ENCODE measurements at regions not wholly inside any gene's neighbourhood (a gene's known extent, or its start where the extent isn't known, plus 50 kb on each side); places are given as distances from the start of the nearest gene placed in this dataset.

GRCh38 chrX:150152546-150152945, 210.6 kb upstream of the MAMLD1 start (continued):
- TF ChIP-seq CCDC6 (CRISPR knock-in tag; IDR thresholded peaks at IDR 0.05): no peak
- TF ChIP-seq MLX (CRISPR knock-in tag; IDR thresholded peaks at IDR 0.05): no peak
- TF ChIP-seq POLR2A (IDR thresholded peaks at IDR 0.05; ENCODE audit: insufficient read depth in 1 of 2, low read depth in 2 of 2, low read length in 2 of 2): no peak
- TF ChIP-seq, protein P1, sequence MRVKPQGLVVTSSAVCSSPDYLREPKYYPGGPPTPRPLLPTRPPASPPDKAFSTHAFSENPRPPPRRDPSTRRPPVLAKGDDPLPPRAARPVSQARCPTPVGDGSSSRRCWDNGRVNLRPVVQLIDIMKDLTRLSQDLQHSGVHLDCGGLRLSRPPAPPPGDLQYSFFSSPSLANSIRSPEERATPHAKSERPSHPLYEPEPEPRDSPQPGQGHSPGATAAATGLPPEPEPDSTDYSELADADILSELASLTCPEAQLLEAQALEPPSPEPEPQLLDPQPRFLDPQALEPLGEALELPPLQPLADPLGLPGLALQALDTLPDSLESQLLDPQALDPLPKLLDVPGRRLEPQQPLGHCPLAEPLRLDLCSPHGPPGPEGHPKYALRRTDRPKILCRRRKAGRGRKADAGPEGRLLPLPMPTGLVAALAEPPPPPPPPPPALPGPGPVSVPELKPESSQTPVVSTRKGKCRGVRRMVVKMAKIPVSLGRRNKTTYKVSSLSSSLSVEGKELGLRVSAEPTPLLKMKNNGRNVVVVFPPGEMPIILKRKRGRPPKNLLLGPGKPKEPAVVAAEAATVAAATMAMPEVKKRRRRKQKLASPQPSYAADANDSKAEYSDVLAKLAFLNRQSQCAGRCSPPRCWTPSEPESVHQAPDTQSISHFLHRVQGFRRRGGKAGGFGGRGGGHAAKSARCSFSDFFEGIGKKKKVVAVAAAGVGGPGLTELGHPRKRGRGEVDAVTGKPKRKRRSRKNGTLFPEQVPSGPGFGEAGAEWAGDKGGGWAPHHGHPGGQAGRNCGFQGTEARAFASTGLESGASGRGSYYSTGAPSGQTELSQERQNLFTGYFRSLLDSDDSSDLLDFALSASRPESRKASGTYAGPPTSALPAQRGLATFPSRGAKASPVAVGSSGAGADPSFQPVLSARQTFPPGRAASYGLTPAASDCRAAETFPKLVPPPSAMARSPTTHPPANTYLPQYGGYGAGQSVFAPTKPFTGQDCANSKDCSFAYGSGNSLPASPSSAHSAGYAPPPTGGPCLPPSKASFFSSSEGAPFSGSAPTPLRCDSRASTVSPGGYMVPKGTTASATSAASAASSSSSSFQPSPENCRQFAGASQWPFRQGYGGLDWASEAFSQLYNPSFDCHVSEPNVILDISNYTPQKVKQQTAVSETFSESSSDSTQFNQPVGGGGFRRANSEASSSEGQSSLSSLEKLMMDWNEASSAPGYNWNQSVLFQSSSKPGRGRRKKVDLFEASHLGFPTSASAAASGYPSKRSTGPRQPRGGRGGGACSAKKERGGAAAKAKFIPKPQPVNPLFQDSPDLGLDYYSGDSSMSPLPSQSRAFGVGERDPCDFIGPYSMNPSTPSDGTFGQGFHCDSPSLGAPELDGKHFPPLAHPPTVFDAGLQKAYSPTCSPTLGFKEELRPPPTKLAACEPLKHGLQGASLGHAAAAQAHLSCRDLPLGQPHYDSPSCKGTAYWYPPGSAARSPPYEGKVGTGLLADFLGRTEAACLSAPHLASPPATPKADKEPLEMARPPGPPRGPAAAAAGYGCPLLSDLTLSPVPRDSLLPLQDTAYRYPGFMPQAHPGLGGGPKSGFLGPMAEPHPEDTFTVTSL (CRISPR knock-in tag; IDR thresholded peaks at IDR 0.05; ENCODE audit: borderline replicate concordance): no peak
- no peak for TF ChIP-seq ZNF501 (CRISPR knock-in tag; IDR thresholded peaks at IDR 0.05)
- no peak for TF ChIP-seq ZNF160 (CRISPR knock-in tag; IDR thresholded peaks at IDR 0.05)

- ATAC-seq: no peak
- FAIRE-seq: no peak
- no peaks in the 10 kb centered on the region for H3K79me2 ChIP-seq (ENCODE audit: insufficient read depth, low read length)
- TF ChIP-seq ZFY (CRISPR knock-in tag; IDR thresholded peaks at IDR 0.05) (no peak), DPF2 (CRISPR knock-in tag; IDR thresholded peaks at IDR 0.05; ENCODE audit: borderline replicate concordance, low read depth) (no peak), ZNF563 (CRISPR knock-in tag; IDR thresholded peaks at IDR 0.05) (no peak), ZNF558 (CRISPR knock-in tag; IDR thresholded peaks at IDR 0.05; ENCODE audit: borderline replicate concordance) (no peak), ZNF501 (CRISPR knock-in tag; IDR thresholded peaks at IDR 0.05) (no peak), NKX3-1 (CRISPR knock-in tag; IDR thresholded peaks at IDR 0.05) (no peak), ZFP1 (CRISPR knock-in tag; IDR thresholded peaks at IDR 0.05) (no peak), HBP1 (CRISPR knock-in tag; IDR thresholded peaks at IDR 0.05; ENCODE audit: low read depth) (no peak), FOXK2 (IDR thresholded peaks at IDR 0.05) (no peak), ZNF235 (CRISPR knock-in tag; IDR thresholded peaks at IDR 0.05; ENCODE audit: borderline replicate concordance) (no peak), REXO4 (CRISPR knock-in tag; IDR thresholded peaks at IDR 0.05; ENCODE audit: borderline replicate concordance) (no peak)
- TF ChIP-seq, protein P2, sequence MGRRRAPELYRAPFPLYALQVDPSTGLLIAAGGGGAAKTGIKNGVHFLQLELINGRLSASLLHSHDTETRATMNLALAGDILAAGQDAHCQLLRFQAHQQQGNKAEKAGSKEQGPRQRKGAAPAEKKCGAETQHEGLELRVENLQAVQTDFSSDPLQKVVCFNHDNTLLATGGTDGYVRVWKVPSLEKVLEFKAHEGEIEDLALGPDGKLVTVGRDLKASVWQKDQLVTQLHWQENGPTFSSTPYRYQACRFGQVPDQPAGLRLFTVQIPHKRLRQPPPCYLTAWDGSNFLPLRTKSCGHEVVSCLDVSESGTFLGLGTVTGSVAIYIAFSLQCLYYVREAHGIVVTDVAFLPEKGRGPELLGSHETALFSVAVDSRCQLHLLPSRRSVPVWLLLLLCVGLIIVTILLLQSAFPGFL (CRISPR knock-in tag; IDR thresholded peaks at IDR 0.05): no peak
These were observed 207.6 kb upstream of the MAMLD1 start for GRCh38 chrX:150155436-150156035.

More at GRCh38 chrX:150155436-150156035, 207.6 kb upstream of the MAMLD1 start:
- Histone ChIP-seq H3K4me3 (replicated peaks in 1 of 3; ENCODE audit: insufficient read depth in 1 of 3, low read depth in 2 of 3, low read length in 3 of 3) (no peak overlapping the region), H3K27ac (ENCODE audit: extremely low read length, insufficient read depth, low read length) (no peak overlapping the region), H4K20me1 (ENCODE audit: insufficient read depth, low read length) (no peaks in the 10 kb centered on the region), H3K9ac (ENCODE audit: insufficient read depth, low read depth, low read length) (no peak overlapping the region), H3K4me1 (ENCODE audit: insufficient read depth, low read length) (no peaks in the 10 kb centered on the region), H3K27me3 (ENCODE audit: control insufficient read depth in 1 of 2, insufficient read depth in 2 of 2, low read length in 2 of 2) (no peaks in the 10 kb centered on the region), H3K9me3 (ENCODE audit: low read length) (no peaks in the 10 kb centered on the region), H2AFZ (ENCODE audit: low read length) (no peak overlapping the region), H3K4me2 (ENCODE audit: low read depth, low read length) (no peak overlapping the region), H3K36me3 (replicated peaks in 1 of 2; ENCODE audit: control insufficient read depth in 1 of 2, insufficient read depth in 2 of 2, low read length in 2 of 2) (no peaks in the 10 kb centered on the region)
- ChIA-PET POLR2A (no interaction called here), CTCF (ENCODE audit: low intra/inter-chr PET ratio, low total read pairs) (no interaction called here)
- DNase-seq (ENCODE audit: low spot score): no peak
- 0% methylated on average over 1 of the region's 5 CpGs for WGBS (ENCODE audit: low lambda C conversion rate)
- no TSS peak for BruUV-seq (replicated peaks)
- intact Hi-C loops (cut with micrococcal nuclease; ENCODE audit: unreplicated experiment) (no loop called here), in situ Hi-C loops (cut with HindIII; ENCODE audit: extremely low pct_ligation_motif_present, low pct_unique_long_range_greater_than_20kb) (no loop called here)

All from HepG2 (cell line).